Stimulated activated CD4-positive, alpha-beta T cell treated with anti-CD3 and anti-CD28 coated beads, Interleukin-12 subunit alpha, Interleukin-12 subunit beta, amount 100 ng/mL, for 4 hours (primary cell): ENCODE measurements at regions not wholly inside any gene's neighbourhood (a gene's known extent, or its start where the extent isn't known, plus 50 kb on each side); places are given as distances from the start of the nearest gene placed in this dataset.

Source experiments
- DNase-seq: peaks from one replicate; pipeline ENCODE4 v3.0.0-alpha.2; 2020

- no peak for DNase-seq
Observed at GRCh38 chr13:40492511-40492910, 173.9 kb downstream of the FOXO1 start.

- DNase-seq, result no peak
Observed at GRCh38 chr13:40494513-40494912, 171.9 kb downstream of the FOXO1 start.

GRCh38 chr13:40494946-40495620 lies 171.4 kb downstream of the FOXO1 start:
- no peak for DNase-seq

GRCh38 chr13:40495621-40496001 lies 170.8 kb downstream of the FOXO1 start:
- DNase-seq, result no peak

- DNase-seq, result no peak
Observed at GRCh38 chr13:40496035-40496810, 170.2 kb downstream of the FOXO1 start.

GRCh38 chr13:40498461-40498860 lies 168.0 kb downstream of the FOXO1 start:
- DNase-seq, result no peak

GRCh38 chr13:40502236-40502635 lies 164.2 kb downstream of the FOXO1 start:
- DNase-seq, result no peak

- no peak for DNase-seq
Observed at GRCh38 chr13:40503011-40503410, 163.4 kb downstream of the FOXO1 start.

- DNase-seq, result no peak
Observed at GRCh38 chr13:40503966-40504591, 162.4 kb downstream of the FOXO1 start.

- no peak for DNase-seq
Observed at GRCh38 chr13:40504641-40505040, 161.8 kb downstream of the FOXO1 start.

GRCh38 chr13:40505196-40505595 lies 161.2 kb downstream of the FOXO1 start:
- no peak for DNase-seq
